Natural killer cell (primary cell): ENCODE measurements at regions not wholly inside any gene's neighbourhood (a gene's known extent, or its start where the extent isn't known, plus 50 kb on each side); places are given as distances from the start of the nearest gene placed in this dataset.

Experiments used
- ATAC-seq, 3 donors: fragments of 150-1000 bp in 2 of 3; fragments of 200-7000 bp in 1 of 3; cut with Tn5 transposase; 1 replicate in 1 of 3; 2 replicates in 2 of 3; pipeline ENCODE4 v1.10.0; 2021; ENCODE audit warnings: mild to moderate bottlenecking in 2 of 3, moderate library complexity in 2 of 3
- DNase-seq, 2 donors: peaks; one replicate each; pipeline versions ENCODE4 v3.0.0 to v3.0.0-alpha.2; 2013 to 2021; ENCODE audit warnings: mixed read lengths in 1 of 2
- H3K27ac ChIP-seq: one replicate; pipeline ENCODE4 v1.5.1; 2013; ENCODE audit warnings: mild to moderate bottlenecking, low read length
- H3K27me3 ChIP-seq: one replicate; pipeline ENCODE4 v1.6.1; 2013; ENCODE audit warnings: low read length; ENCODE audit not compliant: control insufficient read depth, insufficient read depth
- H3K36me3 ChIP-seq: one replicate; pipeline ENCODE4 v1.6.1; 2013; ENCODE audit warnings: low read length; ENCODE audit not compliant: control insufficient read depth, insufficient read depth
- H3K4me1 ChIP-seq: one replicate; pipeline ENCODE4 v1.6.1; 2013; ENCODE audit warnings: low read length; ENCODE audit not compliant: control insufficient read depth, insufficient read depth
- H3K4me3 ChIP-seq: one replicate; pipeline ENCODE4 v1.5.1; 2013; ENCODE audit warnings: low read length
- H3K9me3 ChIP-seq: one replicate; pipeline ENCODE4 v1.6.1; 2013; ENCODE audit warnings: low read length; ENCODE audit not compliant: control insufficient read depth, insufficient read depth
- H3K27ac Mint-ChIP-seq, 2 donors: one replicate each; pipeline ENCODE4 v1.8.0; 2022; ENCODE audit warnings: mild to moderate bottlenecking in 2 of 2, mixed read lengths in 2 of 2, moderate library complexity in 1 of 2
- H3K27me3 Mint-ChIP-seq, 2 donors: one replicate each; pipeline ENCODE4 v1.8.0; 2022; ENCODE audit warnings: low read depth in 2 of 2, mixed read lengths in 2 of 2
- H3K36me3 Mint-ChIP-seq: one replicate; pipeline ENCODE4 v1.8.0; 2022; ENCODE audit warnings: mixed read lengths
- H3K4me1 Mint-ChIP-seq, 2 donors: one replicate each; pipeline ENCODE4 v1.8.0; 2022; ENCODE audit warnings: mixed read lengths in 2 of 2
- H3K4me3 Mint-ChIP-seq: one replicate; pipeline ENCODE4 v1.8.0; 2022; ENCODE audit warnings: mild to moderate bottlenecking, moderate library complexity, mixed read lengths
- H3K9me3 Mint-ChIP-seq, 2 donors: one replicate each; pipeline ENCODE4 v1.8.0; 2022; ENCODE audit warnings: mixed read lengths in 2 of 2
- CTCF ChIP-seq: fragments of 200-600 bp; IDR thresholded peaks from one replicate; pipeline ENCODE4 v1.8.0; 2022; ENCODE audit warnings: antibody characterized with exemption
- WGBS: methylation state at CpG from one replicate; pipeline ENCODE4 v1.1.7; 2013; ENCODE audit warnings: missing lambda C conversion rate; ENCODE audit not compliant: insufficient coverage; 5-methylcytosine and 5-hydroxymethylcytosine counted together
- intact Hi-C: fragments of 100-400 bp; cut with micrococcal nuclease; formaldehyde crosslinking; loops from one replicate; pipeline ENCODE4 v1.14.2; 2022

- WGBS = 70% methylated on average over 1 of the region's 3 CpGs
- Histone ChIP-seq H3K36me3 (no peaks in the 10 kb centered on the region), H3K27ac (no peak overlapping the region), H3K27me3 (no peaks in the 10 kb centered on the region), H3K4me1 (no peaks in the 10 kb centered on the region), H3K4me3 (no peak overlapping the region), H3K9me3 (no peaks in the 10 kb centered on the region)
- H3K27ac Mint-ChIP-seq = no peak overlapping the region
- no peaks in the 10 kb centered on the region for H3K4me1 Mint-ChIP-seq
- H3K36me3 Mint-ChIP-seq = no peaks in the 10 kb centered on the region
- no peak for TF ChIP-seq CTCF
- no peaks in the 10 kb centered on the region for H3K27me3 Mint-ChIP-seq
- intact Hi-C loops = no loop called here
- H3K9me3 Mint-ChIP-seq = peaks cover 0 to 5% of the 10 kb centered on the region in 2 donors
- H3K4me3 Mint-ChIP-seq = no peak overlapping the region
- no peak for DNase-seq
- ATAC-seq = no peak
These were observed 860.5 kb downstream of the DHX35 start for GRCh38 chr20:39822667-39823066.

- Histone ChIP-seq H3K27me3 (no peaks in the 10 kb centered on the region), H3K36me3 (no peaks in the 10 kb centered on the region), H3K4me1 (no peaks in the 10 kb centered on the region), H3K9me3 (no peaks in the 10 kb centered on the region), H3K4me3 (no peak overlapping the region), H3K27ac (no peak overlapping the region)
- Mint-ChIP-seq H3K36me3 (no peaks in the 10 kb centered on the region), H3K9me3 (peaks cover 0 to 5% of the 10 kb centered on the region in 2 donors), H3K27ac (no peak overlapping the region), H3K4me3 (no peak overlapping the region), H3K4me1 (no peaks in the 10 kb centered on the region), H3K27me3 (peaks cover 0 to 3% of the 10 kb centered on the region in 2 donors)
- ATAC-seq (no peak), DNase-seq (no peak)
- 89% methylated on average over 6 of the region's 6 CpGs for WGBS
- intact Hi-C loops = no loop called here
- no peak for TF ChIP-seq CTCF
These were observed 851.2 kb downstream of the DHX35 start for GRCh38 chr20:39813190-39813829.

GRCh38 chr20:39812116-39812515, 850.0 kb downstream of the DHX35 start:
- Mint-ChIP-seq H3K9me3 (peaks cover 0 to 5% of the 10 kb centered on the region in 2 donors), H3K27me3 (peaks cover 0 to 3% of the 10 kb centered on the region in 2 donors), H3K4me1 (no peaks in the 10 kb centered on the region), H3K27ac (no peak overlapping the region), H3K4me3 (no peak overlapping the region), H3K36me3 (no peaks in the 10 kb centered on the region)
- DNase-seq = no peak
- no peak for TF ChIP-seq CTCF
- Histone ChIP-seq H3K9me3 (no peaks in the 10 kb centered on the region), H3K4me3 (no peak overlapping the region), H3K27ac (no peak overlapping the region), H3K27me3 (no peaks in the 10 kb centered on the region), H3K36me3 (no peaks in the 10 kb centered on the region), H3K4me1 (no peaks in the 10 kb centered on the region)
- WGBS = 94% methylated on average over 2 of the region's 2 CpGs
- ATAC-seq = no peak
- intact Hi-C loops = no loop called here

GRCh38 chr20:39810309-39810708, 848.2 kb downstream of the DHX35 start:
- Mint-ChIP-seq H3K36me3 (no peaks in the 10 kb centered on the region), H3K9me3 (peaks cover 0 to 5% of the 10 kb centered on the region in 2 donors), H3K4me3 (no peak overlapping the region), H3K27me3 (peaks cover 0 to 3% of the 10 kb centered on the region in 2 donors), H3K4me1 (no peaks in the 10 kb centered on the region), H3K27ac (no peak overlapping the region)
- H3K4me1 ChIP-seq = no peaks in the 10 kb centered on the region
- no peak for TF ChIP-seq CTCF
- H3K27me3 ChIP-seq = no peaks in the 10 kb centered on the region
- H3K27ac ChIP-seq = no peak overlapping the region
- H3K9me3 ChIP-seq = no peaks in the 10 kb centered on the region
- H3K36me3 ChIP-seq = no peaks in the 10 kb centered on the region
- WGBS = 47% methylated on average over 2 of the region's 2 CpGs
- no peak for ATAC-seq
- no peak overlapping the region for H3K4me3 ChIP-seq
- DNase-seq = no peak
- intact Hi-C loops = no loop called here
